A549 (cell line): ENCODE measurements at regions not wholly inside any gene's neighbourhood (a gene's known extent, or its start where the extent isn't known, plus 50 kb on each side); places are given as distances from the start of the nearest gene placed in this dataset.

Source experiments
- CBX2 ChIP-seq: fragments of 200-600 bp; sonication (generic); IDR thresholded peaks from 2 replicates; pipeline ENCODE4 v1.6.1; 2016; ENCODE audit warnings: low read depth, mild to moderate bottlenecking, borderline replicate concordance
- CEBPB ChIP-seq, 2 experiments: fragments of >200 bp in 1 of 2; sonication (Bioruptor Twin) in 1 of 2; formaldehyde crosslinking in 1 of 2; IDR thresholded peaks; 2 replicates each; pipeline ENCODE4 v1.6.1; 2012 to 2016
- CTCF ChIP-seq: fragments of >200 bp; sonication (Bioruptor Twin); formaldehyde crosslinking; IDR thresholded peaks from 3 replicates; pipeline ENCODE4 v1.5.1; 2016
- E2F6 ChIP-seq: IDR thresholded peaks from 2 replicates; pipeline ENCODE4 v1.6.1; 2012; ENCODE audit warnings: low read depth, borderline replicate concordance
- GATA3 ChIP-seq: IDR thresholded peaks from 2 replicates; pipeline ENCODE4 v1.6.1; 2012; ENCODE audit warnings: borderline replicate concordance
- TF ChIP-seq, protein P1 (sequence below): fragments of 450-650 bp; IDR thresholded peaks from 2 replicates; pipeline ENCODE4 v1.6.1; 2014; ENCODE audit warnings: antibody characterized with exemption
- TF ChIP-seq, protein P2 (sequence below): fragments of 150-350 bp; IDR thresholded peaks from 2 replicates; pipeline ENCODE4 v1.6.1; 2014; ENCODE audit warnings: low read depth, mild to moderate bottlenecking, low read length

DNA sequence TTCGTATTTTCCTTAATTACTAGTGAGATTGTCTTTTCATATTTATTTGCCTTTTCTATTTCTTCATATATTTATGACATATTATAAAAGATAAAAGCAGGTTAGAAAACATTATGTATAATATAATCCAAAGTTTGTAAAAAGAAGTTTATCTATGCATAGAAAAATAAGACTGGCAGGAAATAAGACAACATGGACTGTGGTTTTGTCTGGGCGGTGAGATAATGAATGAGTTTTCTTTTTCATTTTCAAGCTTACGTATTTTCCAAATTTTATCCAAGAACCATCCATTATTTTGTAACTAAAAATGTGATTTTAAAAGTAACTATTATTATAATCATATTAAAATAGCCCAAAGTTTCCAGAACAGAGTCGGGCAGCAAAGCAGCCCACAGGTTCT, 109.8 kb upstream of the MVB12B start:
- TF ChIP-seq GATA3 = no peak
- TF ChIP-seq CEBPB (IDR thresholded peaks at IDR 0.05) = no peak
- TF ChIP-seq E2F6 = no peak
- TF ChIP-seq, protein P1, sequence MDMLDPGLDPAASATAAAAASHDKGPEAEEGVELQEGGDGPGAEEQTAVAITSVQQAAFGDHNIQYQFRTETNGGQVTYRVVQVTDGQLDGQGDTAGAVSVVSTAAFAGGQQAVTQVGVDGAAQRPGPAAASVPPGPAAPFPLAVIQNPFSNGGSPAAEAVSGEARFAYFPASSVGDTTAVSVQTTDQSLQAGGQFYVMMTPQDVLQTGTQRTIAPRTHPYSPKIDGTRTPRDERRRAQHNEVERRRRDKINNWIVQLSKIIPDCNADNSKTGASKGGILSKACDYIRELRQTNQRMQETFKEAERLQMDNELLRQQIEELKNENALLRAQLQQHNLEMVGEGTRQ = no peak
- TF ChIP-seq CBX2 = no peak
- TF ChIP-seq, protein P2, sequence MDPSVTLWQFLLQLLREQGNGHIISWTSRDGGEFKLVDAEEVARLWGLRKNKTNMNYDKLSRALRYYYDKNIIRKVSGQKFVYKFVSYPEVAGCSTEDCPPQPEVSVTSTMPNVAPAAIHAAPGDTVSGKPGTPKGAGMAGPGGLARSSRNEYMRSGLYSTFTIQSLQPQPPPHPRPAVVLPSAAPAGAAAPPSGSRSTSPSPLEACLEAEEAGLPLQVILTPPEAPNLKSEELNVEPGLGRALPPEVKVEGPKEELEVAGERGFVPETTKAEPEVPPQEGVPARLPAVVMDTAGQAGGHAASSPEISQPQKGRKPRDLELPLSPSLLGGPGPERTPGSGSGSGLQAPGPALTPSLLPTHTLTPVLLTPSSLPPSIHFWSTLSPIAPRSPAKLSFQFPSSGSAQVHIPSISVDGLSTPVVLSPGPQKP = no peak
- TF ChIP-seq CTCF = no peak
